ENCODE measurements at regions not wholly inside any gene's neighbourhood (a gene's known extent, or its start where the extent isn't known, plus 50 kb on each side); places are given as distances from the start of the nearest gene placed in this dataset.

- no peaks in the 10 kb centered on the region for H4K20me1 ChIP-seq (ENCODE audit: insufficient read depth, low read length)
- peaks cover 0 to 7% of the 10 kb centered on the region in 2 experiments; a peak in 1 of 5 replicates for H3K27me3 ChIP-seq (ENCODE audit: control insufficient read depth in 1 of 2, insufficient read depth in 2 of 2, low read length in 2 of 2)
- H3K9ac ChIP-seq (ENCODE audit: insufficient read depth, low read depth, low read length): no peak overlapping the region
- WGBS (ENCODE audit: low lambda C conversion rate): 0% methylated on average over 2 of the region's 2 CpGs
- CTCF ChIA-PET (ENCODE audit: low intra/inter-chr PET ratio, low total read pairs): no interaction called here
- intact Hi-C loops (cut with micrococcal nuclease; ENCODE audit: unreplicated experiment): no loop called here
- no peak overlapping the region for H3K27ac ChIP-seq (ENCODE audit: extremely low read length, insufficient read depth, low read length)
- H3K4me1 ChIP-seq (ENCODE audit: insufficient read depth, low read length): no peaks in the 10 kb centered on the region
- POLR2A ChIA-PET: no interaction called here
- no TSS peak for BruUV-seq (replicated peaks)
- H3K9me3 ChIP-seq (ENCODE audit: low read length): no peaks in the 10 kb centered on the region
- no peak overlapping the region for H2AFZ ChIP-seq (ENCODE audit: low read length)
- DNase-seq (ENCODE audit: low spot score) (no peak), ATAC-seq (no peak), FAIRE-seq (no peak)
- H3K4me3 ChIP-seq (replicated peaks in 1 of 3; ENCODE audit: insufficient read depth in 1 of 3, low read depth in 2 of 3, low read length in 3 of 3): no peak overlapping the region
- no peak overlapping the region for H3K4me2 ChIP-seq (ENCODE audit: low read depth, low read length)
- no peak for TF ChIP-seq YEATS2 (CRISPR knock-in tag; IDR thresholded peaks at IDR 0.05; ENCODE audit: borderline replicate concordance)
- TF ChIP-seq TRIM24 (CRISPR knock-in tag; IDR thresholded peaks at IDR 0.05): no peak
- no peak for TF ChIP-seq ARID3A (IDR thresholded peaks at IDR 0.05; ENCODE audit: low read depth, low read length)
- no peak for TF ChIP-seq SP4 (CRISPR knock-in tag; IDR thresholded peaks at IDR 0.05)
- no peak for TF ChIP-seq ZBTB40 (IDR thresholded peaks at IDR 0.05)
- TF ChIP-seq ZBTB40 (CRISPR knock-in tag; IDR thresholded peaks at IDR 0.05): no peak
- in situ Hi-C loops (cut with HindIII; ENCODE audit: extremely low pct_ligation_motif_present, low pct_unique_long_range_greater_than_20kb): no loop called here
- H3K79me2 ChIP-seq (ENCODE audit: insufficient read depth, low read length): no peaks in the 10 kb centered on the region
- no peaks in the 10 kb centered on the region for H3K36me3 ChIP-seq (replicated peaks in 1 of 2; ENCODE audit: control insufficient read depth in 1 of 2, insufficient read depth in 2 of 2, low read length in 2 of 2)
Measured at GRCh38 chr14:22395803-22396202, 193.2 kb downstream of the DAD1 start.

Data from HepG2 (cell line).